Kasumi-1 (cell line): ENCODE measurements at regions not wholly inside any gene's neighbourhood (a gene's known extent, or its start where the extent isn't known, plus 50 kb on each side); places are given as distances from the start of the nearest gene placed in this dataset.

Experiments
- DNase-seq, 2 experiments: peaks; one replicate each; lab custom pipeline; 2025; lab: John Stamatoyannopoulos, UW

DNA sequence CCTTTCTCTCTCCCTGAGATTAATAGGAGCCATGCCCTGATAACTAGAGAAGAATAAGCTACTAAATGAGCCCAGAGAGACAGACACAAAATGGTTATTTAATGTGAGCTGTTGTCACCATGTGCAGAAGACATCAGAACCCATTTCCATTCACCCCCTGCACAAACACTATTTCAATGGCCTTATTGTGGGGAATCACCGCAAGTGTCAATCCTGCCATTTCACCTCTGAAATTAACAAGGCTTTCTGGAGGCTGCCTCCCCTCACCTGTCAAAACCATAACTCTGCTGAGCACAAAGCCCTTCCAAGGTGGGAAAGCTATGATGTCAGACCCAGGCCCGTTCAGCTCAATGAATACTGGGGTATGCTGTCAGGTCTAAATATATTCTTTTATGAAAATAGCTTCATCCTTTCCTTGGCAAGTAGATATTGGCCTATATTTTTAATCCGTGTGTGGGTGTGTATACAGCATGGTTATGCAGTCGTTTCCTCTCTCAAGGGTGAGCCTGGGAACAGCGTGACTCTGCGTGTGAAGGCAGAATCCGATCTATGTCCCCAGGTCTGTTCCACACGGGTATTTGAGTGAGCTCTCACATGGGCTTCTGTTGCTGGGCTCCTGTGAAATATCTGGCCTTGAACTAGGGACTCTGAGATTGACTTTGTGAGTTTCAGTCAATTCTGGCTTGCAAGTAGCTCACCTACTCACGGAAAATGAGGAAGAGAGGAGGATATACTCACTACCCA lies 266.3 kb downstream of the FBXW7 start:
- DNase-seq, result no peak

DNA sequence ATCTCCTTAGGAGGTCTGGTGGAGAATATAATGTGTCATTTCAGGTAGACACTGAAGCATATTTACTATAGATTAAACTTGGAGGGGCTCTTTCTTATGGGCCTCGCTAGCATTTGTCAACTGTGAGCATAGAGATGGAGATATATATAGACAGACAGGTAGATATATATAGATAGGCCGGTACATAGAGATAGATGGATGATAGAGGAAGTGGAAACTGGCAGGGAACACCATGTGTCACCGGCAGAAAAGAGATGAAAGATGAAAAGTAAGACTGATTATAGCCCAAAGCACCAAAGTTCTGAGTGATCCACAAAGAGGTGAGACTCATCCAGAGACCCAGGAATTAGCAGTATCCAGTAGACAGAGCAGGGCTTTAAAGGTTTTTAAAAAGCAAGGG lies 268.1 kb downstream of the FBXW7 start:
- no peak for DNase-seq

DNA sequence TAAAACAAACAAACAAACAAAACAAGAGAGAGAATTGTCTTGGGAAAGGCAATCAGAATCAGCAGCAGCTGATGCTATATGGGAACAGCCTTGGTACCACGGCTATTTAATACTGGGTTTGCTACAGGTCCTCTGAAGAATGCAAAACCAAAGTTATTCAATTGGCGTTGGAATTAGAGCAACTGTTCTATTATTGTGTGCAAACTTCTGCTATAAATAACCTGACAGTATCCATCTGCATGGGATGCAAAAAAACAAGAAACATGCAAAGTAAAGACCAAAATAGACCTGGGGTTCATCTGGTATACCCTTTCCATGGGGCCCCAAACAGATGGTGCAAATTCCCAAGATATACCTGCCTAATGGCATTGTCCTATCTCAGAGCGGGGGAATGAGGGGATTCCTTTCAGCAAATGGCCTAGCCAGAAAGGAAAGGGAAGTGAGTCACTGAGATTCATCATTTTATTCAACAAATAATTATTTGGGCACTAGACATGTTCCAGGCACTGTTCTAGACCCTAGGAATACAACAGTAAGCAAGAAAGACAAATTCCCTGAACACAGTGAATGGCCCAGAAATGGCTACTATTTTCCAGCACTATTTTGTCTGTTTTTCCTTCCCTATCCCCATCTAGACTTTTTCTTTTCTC lies 268.9 kb downstream of the FBXW7 start:
- no peak for DNase-seq

DNA sequence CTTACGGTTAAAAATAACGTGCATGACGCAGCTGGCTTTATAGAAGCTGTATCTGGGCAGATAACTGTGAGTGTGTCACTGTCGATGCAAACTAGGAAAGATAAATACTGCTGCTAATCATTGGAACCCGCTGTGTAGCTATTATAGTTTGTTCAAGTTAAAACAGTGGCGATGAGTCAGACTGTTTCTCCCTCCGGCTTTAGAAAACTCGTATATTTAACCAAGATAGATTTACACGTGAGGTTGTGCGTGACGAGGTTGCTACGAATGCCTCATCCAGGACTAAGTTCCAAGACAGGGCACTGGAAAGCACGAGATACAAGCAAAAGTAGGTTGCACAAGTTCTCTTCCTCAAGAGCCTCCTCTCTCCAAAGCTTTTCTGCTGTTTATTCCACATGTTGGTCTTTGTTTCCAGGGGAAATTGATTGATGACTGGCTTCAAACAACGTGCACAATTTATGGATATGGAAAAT lies 270.7 kb downstream of the FBXW7 start:
- DNase-seq, result no peak

DNA sequence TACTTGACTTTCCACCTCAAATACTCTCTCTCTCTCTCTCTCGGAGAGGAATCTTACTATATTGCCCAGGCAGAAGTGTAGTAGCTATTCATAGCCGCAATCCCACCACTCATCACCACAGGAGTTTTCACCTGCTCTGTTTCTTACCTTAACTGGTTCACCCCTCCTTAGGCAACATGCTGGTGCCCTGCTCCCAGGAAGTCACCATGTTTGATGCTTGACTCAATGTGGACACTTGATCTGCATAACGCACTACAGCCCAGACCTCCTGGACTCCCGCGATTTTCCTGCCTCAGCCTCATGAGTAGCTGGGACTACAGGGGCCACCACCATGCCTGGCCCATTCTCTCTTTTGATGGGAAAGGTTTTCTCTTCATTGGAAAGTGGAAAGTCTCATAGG lies 271.8 kb downstream of the FBXW7 start:
- DNase-seq, result no peak

DNA sequence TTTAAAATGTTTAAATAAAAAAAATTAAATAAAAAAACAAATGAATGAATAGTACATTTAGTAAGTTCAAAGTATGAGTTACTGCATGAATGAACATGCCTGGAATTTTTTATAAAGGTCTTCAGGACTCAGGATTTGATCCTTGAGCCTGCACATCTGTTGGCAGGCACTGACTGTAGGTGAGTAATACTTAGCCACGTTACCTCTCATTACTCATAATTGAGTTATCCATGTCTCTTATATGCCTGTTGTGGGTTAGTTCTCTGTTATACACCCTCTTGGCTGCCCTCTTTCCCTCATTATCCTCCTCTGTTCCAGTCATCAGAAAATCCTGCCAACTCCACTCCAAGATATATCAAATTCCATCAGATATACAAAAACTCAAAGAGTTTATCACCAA lies 276.0 kb downstream of the FBXW7 start:
- no peak for DNase-seq

DNA sequence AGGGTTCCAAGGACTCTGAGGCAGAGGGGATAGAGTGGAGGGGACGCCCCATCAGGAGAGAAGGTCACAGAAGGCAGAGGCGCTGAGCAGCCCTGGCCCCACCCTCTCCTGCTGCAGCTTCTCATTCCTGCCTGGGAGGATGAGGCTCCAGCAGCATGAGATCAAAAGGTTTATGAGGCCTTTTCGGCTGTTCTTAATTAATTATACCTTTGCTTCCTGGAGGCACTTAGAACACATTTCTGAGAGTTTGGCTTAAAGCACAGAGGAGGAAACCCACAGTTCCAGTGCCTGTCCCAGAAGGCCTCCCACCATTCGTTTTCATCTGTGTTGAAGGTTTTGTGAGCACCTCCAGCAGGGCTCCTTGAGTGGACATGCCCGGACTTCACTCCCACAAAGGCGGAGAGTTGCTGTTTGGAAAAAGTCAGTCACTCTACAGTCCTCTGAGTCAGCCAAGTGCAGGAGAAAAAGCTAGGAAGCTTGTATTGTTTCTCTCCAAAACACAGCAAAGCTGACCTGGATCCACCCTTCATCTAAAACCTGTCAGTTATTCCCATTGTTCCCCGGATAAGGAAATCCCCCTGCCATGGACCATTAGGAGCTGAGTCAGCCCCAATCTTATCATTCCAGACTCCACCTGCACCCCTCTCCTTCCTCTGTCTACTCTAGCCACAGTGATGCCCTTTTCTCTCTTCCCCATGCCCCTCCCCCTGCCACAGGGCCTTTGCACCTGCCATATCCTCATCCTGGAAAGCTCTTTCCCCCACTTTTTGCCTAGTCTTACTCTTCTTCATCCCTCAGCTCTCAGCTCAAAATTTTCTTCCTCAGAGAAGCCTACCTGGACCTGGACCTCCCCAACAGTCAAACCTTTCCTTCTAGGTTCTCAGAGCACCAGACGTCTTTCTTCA lies 276.8 kb downstream of the FBXW7 start:
- DNase-seq, result peak; percentile 21 to 30

DNA sequence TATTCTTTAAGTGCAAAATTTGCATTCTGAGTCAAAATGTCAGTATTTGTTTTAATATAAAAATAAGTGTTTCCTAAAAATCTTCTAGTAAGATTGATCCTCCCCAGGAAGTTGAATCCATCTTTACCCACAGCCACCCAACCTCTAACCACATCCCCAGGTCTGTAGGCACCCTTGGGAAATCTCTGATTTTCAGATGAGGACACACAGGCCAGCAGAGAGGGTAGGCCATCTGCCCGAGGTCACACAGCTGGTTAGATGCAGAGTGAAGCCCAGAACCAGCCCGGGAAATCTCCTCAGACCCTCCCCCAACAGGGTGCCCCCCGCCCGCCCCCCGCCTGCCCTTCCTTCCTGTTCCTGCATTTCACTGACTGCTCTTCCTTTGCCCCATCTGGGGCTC lies 277.5 kb downstream of the FBXW7 start:
- no peak for DNase-seq

DNA sequence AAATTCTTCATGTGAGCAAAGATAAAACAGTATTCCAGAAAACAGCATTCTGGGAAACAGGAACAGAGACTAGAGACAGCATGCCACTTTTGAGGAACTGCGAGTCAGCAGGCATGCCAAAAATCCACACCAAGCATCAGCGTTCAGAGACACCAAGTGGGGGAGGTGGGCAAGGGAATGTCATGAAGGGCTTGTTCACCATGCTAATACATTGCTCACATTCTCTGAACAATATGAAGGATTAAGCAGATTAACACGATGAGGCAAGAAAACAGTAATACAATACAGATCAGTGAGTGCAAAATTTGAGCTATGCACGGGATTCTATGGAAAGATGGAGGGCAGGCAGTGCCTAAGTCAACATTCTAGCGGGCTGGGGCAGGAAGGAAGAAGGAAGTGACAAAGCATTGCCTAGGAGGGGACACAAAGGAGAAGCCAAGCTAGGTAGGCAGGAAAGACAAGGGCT lies 278.3 kb downstream of the FBXW7 start:
- peak; percentile 25 to 43 for DNase-seq

DNA sequence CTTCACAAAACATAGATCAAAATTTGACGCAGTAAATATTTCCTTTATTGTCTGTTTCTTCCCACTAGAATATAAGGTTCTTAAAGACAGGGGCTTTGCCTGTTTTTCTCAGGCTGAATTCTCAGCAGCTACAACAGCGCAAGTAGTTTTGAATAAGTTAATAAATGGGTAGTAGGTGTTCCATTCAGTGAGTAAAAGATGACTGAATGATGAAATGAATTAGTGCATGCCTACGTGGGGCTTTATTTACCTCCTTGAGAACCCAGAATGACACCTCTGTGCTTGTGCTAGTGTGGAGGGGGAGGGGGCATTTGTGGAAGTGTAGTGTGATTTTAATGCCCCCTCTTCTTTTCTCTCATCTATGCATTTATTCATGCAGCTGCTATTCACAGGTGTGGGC lies 278.9 kb downstream of the FBXW7 start:
- no peak for DNase-seq

DNA sequence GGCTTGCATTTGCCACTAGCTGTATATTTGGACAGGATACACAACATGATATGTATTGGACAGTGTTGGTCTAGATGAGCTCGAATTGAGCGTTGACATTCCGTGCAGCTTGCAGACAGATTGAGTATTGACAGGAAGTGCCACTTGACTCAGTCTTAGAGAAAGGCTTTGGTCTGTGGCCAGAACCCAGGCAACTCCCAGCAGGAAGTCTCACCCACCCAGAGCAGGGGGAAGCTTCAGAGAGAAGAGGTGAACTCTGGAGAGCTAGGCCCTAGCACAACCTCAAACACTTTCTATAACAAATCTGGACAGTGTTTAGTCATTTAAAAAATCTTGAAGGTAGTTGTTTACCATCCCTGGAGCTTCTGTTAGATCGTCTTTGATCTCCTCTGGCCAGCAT lies 280.5 kb downstream of the FBXW7 start:
- DNase-seq, result peak; percentile 65 to 77

DNA sequence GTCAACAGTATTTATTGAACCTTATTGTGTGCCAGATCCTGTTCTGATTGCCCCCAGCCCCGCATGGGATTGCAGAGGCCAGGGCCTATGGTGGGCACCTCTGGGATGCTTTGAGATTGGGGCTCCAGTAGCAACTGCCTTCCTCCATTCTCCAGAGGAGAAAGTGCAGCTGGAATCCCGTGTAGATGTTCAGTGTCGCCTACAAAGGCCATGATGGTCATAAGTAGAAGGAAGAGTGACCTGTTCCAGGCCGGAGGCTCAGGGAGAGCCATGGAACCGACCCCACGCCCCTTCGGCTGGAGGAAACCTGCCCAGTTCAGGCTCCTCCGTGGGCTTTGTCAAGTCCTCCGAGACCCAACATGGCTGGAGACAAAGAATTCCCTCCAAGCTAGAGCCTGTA lies 287.5 kb downstream of the FBXW7 start:
- no peak for DNase-seq

DNA sequence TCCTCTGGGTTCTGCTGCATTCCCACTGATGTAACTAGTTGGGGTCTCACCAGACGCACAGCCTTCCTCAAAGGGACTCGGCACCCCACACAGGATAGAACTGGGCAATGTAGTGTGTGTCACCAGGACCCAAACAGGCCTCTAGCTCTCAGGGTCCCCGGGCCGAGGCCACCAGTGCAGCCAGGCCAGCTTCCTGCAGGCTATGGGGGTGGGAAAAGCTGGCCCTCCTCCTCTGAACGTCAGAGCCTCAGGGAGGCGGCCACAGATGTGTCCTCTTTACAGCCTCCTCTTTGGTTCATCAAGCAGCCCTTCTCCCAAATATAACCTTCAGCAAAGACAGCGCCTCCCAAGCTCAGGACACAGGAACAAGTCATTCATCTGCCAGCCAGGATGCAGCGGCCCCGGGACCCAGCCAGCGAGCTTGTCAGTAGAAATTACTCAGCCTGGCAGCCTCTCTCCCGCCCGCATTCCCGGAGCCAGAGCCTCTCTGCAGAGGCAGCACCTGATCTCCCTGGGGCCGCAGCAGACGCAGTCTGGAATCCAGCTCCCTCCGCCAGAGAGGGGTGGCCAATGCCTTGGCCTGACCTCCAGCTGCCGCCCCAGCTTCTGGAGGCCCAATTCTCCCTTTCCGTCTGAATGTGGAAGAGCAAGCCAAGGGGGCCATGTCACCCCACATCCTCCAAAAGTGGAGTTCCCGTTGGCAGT lies 288.5 kb downstream of the FBXW7 start:
- no peak for DNase-seq

DNA sequence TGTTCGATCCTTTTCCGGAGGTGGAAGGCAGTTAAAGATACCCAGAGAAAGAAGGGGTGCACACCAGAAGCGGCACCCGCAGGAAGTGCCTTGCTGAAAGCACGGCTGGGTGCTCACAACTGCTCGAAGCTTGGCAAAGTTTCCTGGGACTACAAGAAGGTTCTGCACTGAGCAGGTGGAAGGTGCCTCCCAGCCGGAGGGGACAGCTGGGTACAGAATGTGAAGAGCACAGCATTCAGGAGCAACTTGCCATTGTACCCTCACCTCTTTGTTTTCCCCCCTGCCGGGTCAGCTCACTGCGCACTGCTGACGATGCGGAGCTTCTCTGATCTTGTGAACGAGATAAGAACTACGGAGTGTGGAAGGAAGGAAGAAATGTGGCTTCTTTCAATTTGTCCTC lies 289.2 kb downstream of the FBXW7 start:
- DNase-seq, result no peak

DNA sequence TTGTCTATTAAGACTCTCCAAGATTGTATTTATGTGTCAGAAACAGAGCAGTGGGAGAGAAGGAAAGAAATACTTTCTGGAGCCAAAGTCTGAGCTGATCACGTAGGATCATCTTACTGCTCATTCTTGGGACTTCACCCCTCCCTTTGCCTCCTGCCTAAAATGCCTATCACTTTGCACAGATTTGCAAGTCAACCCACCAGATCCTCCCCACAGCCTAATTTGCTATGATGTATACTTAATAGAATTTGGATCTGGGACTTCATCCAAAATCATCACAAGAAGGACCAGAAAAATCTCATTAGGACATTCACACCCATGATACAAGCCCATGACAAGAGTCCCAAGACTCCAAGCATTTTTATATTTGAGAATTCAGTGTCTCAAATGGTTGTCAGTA lies 290.2 kb downstream of the FBXW7 start:
- DNase-seq, result no peak

DNA sequence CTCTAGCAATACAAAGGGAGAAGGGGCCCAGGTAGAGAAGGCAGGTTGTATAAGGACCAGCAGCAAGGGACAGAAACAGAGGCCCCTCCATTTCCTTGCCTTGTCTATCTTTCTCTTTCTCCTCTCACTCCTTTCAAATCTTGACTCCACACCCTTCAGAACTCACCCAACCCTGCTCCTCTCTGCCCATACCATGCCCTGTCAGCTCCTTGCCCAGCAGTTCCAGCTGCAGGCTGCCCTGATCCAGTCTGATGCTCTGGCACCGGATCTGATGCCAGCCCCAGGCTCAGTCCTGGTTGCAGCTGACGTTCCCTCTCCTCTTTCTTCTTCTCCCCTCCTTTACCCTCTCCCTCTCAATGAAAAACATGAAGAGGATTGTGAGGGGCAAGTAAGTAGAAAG lies 291.2 kb downstream of the FBXW7 start:
- no peak for DNase-seq

DNA sequence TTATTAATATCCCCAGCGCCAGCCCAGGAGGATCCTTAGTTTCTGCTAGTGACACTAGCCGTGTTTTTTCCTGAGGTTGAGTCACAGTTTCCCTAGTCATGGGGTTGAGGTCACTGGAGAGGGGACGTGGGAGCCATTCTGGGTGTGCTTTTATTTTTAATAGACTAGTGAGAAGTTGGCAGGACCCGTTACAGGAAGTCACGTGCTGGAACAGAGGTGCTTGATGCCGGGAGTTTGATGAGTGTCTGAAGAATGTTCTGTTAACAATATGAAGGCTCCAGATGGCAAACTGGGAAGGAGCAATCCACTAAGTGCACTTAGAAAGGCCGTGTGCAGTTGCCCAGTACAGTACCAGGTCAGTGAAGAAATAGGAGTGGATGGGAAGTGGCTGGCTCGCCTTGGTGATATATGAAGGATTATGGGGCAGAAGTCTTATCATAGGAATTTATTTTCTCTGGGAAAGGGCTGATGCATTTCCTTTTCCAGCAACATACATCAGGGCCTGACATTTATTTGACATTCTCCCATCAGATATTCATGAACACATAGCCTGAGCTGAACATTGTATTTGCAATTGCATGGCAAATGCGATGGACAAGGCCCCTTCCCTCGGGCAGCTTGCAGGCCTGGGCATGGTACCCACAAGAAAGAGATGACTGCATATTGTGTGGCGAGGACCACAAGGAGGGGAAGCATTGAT lies 291.8 kb downstream of the FBXW7 start:
- peak; percentile 23 to 40 for DNase-seq

DNA sequence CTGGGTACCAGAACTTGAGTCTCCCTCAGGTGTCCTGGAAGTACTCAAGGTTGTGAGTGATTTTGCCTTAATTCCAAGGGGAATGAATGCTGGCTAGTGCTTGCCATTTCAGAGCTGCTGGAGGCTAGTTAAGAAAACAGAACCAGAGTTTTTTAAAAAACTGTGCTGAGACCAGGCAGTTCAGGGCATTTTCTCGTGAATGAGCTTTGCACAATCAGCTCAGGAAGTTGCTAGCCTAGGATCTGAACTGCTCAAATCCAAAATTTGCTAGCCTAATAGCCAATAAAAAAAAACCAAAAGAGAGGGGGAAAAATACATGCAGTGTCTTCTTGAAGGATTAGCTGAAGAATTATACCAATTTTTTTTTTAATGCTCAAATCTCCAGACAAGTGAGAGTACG lies 292.7 kb downstream of the FBXW7 start:
- no peak for DNase-seq

DNA sequence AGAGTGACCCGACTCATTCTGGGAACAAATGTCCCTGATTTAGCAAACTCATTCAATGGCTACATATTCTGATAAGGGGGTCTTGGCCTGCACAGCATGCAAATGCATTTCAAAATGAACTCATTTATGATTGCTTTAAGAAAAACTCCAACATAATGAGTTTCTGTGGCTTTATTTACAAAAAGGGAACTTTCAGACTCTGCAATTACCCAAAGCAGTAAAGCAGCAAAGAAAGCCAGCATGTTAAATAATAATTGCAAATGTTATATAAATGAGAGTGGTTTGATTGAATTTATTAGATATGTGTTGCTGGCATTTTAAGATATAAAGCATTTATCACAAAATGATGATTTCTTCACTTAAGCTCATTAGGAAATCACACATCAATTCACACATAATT lies 295.7 kb downstream of the FBXW7 start:
- DNase-seq, result no peak

DNA sequence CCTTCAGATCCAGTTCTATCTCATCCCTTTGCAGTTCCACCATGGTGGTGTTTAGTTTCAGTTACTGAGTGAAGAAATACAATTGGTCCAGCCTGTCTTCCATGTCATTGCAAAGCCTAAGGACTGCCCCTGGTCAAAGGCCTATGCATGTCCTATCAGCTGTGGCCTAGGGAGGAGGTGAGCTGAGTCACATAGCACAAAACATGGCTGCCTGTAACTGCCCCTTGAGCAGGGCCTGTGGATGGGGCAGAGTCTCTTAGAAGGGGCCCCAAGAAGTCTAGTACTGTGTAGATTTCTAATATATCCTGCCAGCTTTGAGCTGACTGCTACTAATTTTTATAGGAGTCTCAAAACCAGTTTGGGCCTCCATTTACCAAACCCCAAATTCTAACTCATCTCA lies 296.7 kb downstream of the FBXW7 start:
- DNase-seq, result no peak

DNA sequence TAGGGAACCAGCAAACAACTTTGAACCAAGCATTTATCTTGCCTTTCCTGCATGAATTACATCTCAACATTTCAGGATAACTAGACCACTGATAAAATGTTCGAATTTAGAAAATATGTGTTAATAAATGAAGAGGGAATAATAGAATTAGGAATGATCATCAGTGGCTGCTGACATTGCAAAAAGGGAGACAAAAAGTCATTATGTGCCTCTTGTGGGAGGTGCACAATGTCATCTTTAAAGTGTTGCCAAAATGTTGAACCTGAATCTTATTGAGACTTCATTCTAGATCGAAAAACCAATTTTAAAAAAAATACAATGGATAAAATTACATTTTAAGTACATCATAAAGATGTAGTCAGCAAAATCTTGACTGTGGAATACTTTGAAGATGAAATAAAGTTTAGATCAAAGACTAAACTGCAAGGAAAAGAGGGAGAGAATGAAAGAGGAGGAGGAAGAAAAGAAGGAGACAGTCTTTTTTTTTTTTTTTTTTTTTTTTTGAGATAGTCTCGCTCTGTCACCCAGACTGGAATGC lies 299.3 kb downstream of the FBXW7 start:
- DNase-seq, result no peak
